ENCODE measurements at regions not wholly inside any gene's neighbourhood (a gene's known extent, or its start where the extent isn't known, plus 50 kb on each side); places are given as distances from the start of the nearest gene placed in this dataset.
"Not testable (repeated sequence)": the region's sequence is repeated elsewhere in the genome, so short reads cannot be mapped to it uniquely, and the experiment has no call there.

- H3K27me3 ChIP-seq, result no peaks in the 10 kb centered on the region
- no peaks in the 10 kb centered on the region for H3K36me3 ChIP-seq
- H3K9me3 ChIP-seq, result peaks cover 0 to 6% (median 5%) of the 10 kb centered on the region in 3 donors
- intact Hi-C loops (cut with DNase I; ENCODE audit: low total_unique reads), result no loop called here
- H3K4me3 ChIP-seq, result no peak overlapping the region
- DNase-seq, result no peak
- no peak for TF ChIP-seq CTCF (IDR thresholded peaks at IDR 0.05)
- no peak overlapping the region for H3K27ac ChIP-seq
- H3K4me1 ChIP-seq, result peaks cover 0 to 7% (median 0%) of the 10 kb centered on the region in 4 donors
Measured at GRCh38 chr12:67486671-67487070, 161.9 kb upstream of the DYRK2 start.

GRCh38 chr12:67488349-67488748 is 160.2 kb upstream of the DYRK2 start:
- H3K27ac ChIP-seq; H3K27me3 ChIP-seq; H3K4me1 ChIP-seq; H3K36me3 ChIP-seq; intact Hi-C loops (cut with DNase I; ENCODE audit: low total_unique reads); DNase-seq; H3K4me3 ChIP-seq: not testable (repeated sequence)
- peaks cover 0 to 11% (median 5%) of the 10 kb centered on the region in 3 donors for H3K9me3 ChIP-seq

GRCh38 chr12:67489007-67489406 is 159.5 kb upstream of the DYRK2 start:
- H3K4me3 ChIP-seq, result no peak overlapping the region
- H3K36me3 ChIP-seq, result no peaks in the 10 kb centered on the region
- H3K27ac ChIP-seq, result no peak overlapping the region
- intact Hi-C loops (cut with DNase I; ENCODE audit: low total_unique reads), result no loop called here
- no peak for DNase-seq
- no peaks in the 10 kb centered on the region for H3K4me1 ChIP-seq
- H3K9me3 ChIP-seq, result peaks cover 0 to 11% (median 5%) of the 10 kb centered on the region in 3 donors
- H3K27me3 ChIP-seq, result no peaks in the 10 kb centered on the region
- TF ChIP-seq CTCF (IDR thresholded peaks at IDR 0.05), result no peak

GRCh38 chr12:67496581-67496980 is 152.0 kb upstream of the DYRK2 start:
- H3K9me3 ChIP-seq, result peaks cover 0 to 6% (median 0%) of the 10 kb centered on the region in 3 donors
- no peak overlapping the region for H3K27ac ChIP-seq
- intact Hi-C loops (cut with DNase I; ENCODE audit: low total_unique reads), result no loop called here
- no peaks in the 10 kb centered on the region for H3K27me3 ChIP-seq
- no peaks in the 10 kb centered on the region for H3K36me3 ChIP-seq
- H3K4me3 ChIP-seq, result no peak overlapping the region
- DNase-seq, result no peak
- no peaks in the 10 kb centered on the region for H3K4me1 ChIP-seq
- TF ChIP-seq CTCF (IDR thresholded peaks at IDR 0.05), result no peak

- Histone ChIP-seq H3K27me3 (no peaks in the 10 kb centered on the region), H3K4me3 (no peak overlapping the region), H3K36me3 (no peaks in the 10 kb centered on the region), H3K4me1 (no peaks in the 10 kb centered on the region), H3K9me3 (no peaks in the 10 kb centered on the region), H3K27ac (no peak overlapping the region)
- no peak for TF ChIP-seq CTCF (IDR thresholded peaks at IDR 0.05)
- intact Hi-C loops (cut with DNase I; ENCODE audit: low total_unique reads), result no loop called here
- no peak for DNase-seq
Measured at GRCh38 chr12:67498991-67499390, 149.6 kb upstream of the DYRK2 start.

GRCh38 chr12:67501362-67501761 is 147.2 kb upstream of the DYRK2 start:
- Histone ChIP-seq H3K36me3 (no peaks in the 10 kb centered on the region), H3K27ac (no peak overlapping the region), H3K4me3 (no peak overlapping the region), H3K9me3 (no peaks in the 10 kb centered on the region), H3K4me1 (no peaks in the 10 kb centered on the region), H3K27me3 (no peaks in the 10 kb centered on the region)
- no peak for TF ChIP-seq CTCF (IDR thresholded peaks at IDR 0.05)
- intact Hi-C loops (cut with DNase I; ENCODE audit: low total_unique reads), result no loop called here
- DNase-seq, result no peak

Measured in tibial artery (tissue), 4 donors.